ENCODE measurements at regions not wholly inside any gene's neighbourhood (a gene's known extent, or its start where the extent isn't known, plus 50 kb on each side); places are given as distances from the start of the nearest gene placed in this dataset.
A peak's percentile ranks its signal among the peaks of the same experiment; 100 is the strongest.

- no peaks in the 10 kb centered on the region for H3K36me3 ChIP-seq (ENCODE audit: control insufficient read depth, insufficient read depth, low read length)
- no peak for TF ChIP-seq CTCF (IDR thresholded peaks at IDR 0.05; ENCODE audit: insufficient read depth, low read length, severe bottlenecking)
- no peak for FAIRE-seq
- peak; percentile 7 for DNase-seq (ENCODE audit: low read depth)
- H3K27me3 ChIP-seq (ENCODE audit: control insufficient read depth, insufficient read depth, low read length): no peaks in the 10 kb centered on the region
- no peak overlapping the region for H3K4me3 ChIP-seq (ENCODE audit: low read depth, low read length)
These were observed 1729.1 kb downstream of the TP53TG3F start for GRCh38 chr16:35188288-35189155.

- no peaks in the 10 kb centered on the region for H3K27me3 ChIP-seq (ENCODE audit: control insufficient read depth, insufficient read depth, low read length)
- no peak for DNase-seq (ENCODE audit: low read depth)
- FAIRE-seq: no peak
- H3K4me3 ChIP-seq (ENCODE audit: low read depth, low read length): no peak overlapping the region
- H3K36me3 ChIP-seq (ENCODE audit: control insufficient read depth, insufficient read depth, low read length): no peaks in the 10 kb centered on the region
- TF ChIP-seq CTCF (IDR thresholded peaks at IDR 0.05; ENCODE audit: insufficient read depth, low read length, severe bottlenecking): no peak
These were observed 1733.6 kb downstream of the TP53TG3F start for GRCh38 chr16:35192993-35193392.

GRCh38 chr16:35193956-35194355, 1734.5 kb downstream of the TP53TG3F start:
- H3K4me3 ChIP-seq (ENCODE audit: low read depth, low read length): no peak overlapping the region
- DNase-seq (ENCODE audit: low read depth) (no peak), FAIRE-seq (no peak)
- H3K36me3 ChIP-seq (ENCODE audit: control insufficient read depth, insufficient read depth, low read length): no peaks in the 10 kb centered on the region
- no peak for TF ChIP-seq CTCF (IDR thresholded peaks at IDR 0.05; ENCODE audit: insufficient read depth, low read length, severe bottlenecking)
- H3K27me3 ChIP-seq (ENCODE audit: control insufficient read depth, insufficient read depth, low read length): no peaks in the 10 kb centered on the region

- Histone ChIP-seq H3K4me3 (ENCODE audit: low read depth, low read length) (no peak overlapping the region), H3K27me3 (ENCODE audit: control insufficient read depth, insufficient read depth, low read length) (no peaks in the 10 kb centered on the region), H3K36me3 (ENCODE audit: control insufficient read depth, insufficient read depth, low read length) (no peaks in the 10 kb centered on the region)
- DNase-seq (ENCODE audit: low read depth): no peak
- no peak for TF ChIP-seq CTCF (IDR thresholded peaks at IDR 0.05; ENCODE audit: insufficient read depth, low read length, severe bottlenecking)
- FAIRE-seq: peak; percentile 18
These were observed 1735.3 kb downstream of the TP53TG3F start for GRCh38 chr16:35194681-35195080.

GRCh38 chr16:35195173-35195863, 1735.9 kb downstream of the TP53TG3F start:
- DNase-seq (ENCODE audit: low read depth) (no peak), FAIRE-seq (no peak)
- no peaks in the 10 kb centered on the region for H3K36me3 ChIP-seq (ENCODE audit: control insufficient read depth, insufficient read depth, low read length)
- H3K27me3 ChIP-seq (ENCODE audit: control insufficient read depth, insufficient read depth, low read length): no peaks in the 10 kb centered on the region
- TF ChIP-seq CTCF (IDR thresholded peaks at IDR 0.05; ENCODE audit: insufficient read depth, low read length, severe bottlenecking): no peak
- H3K4me3 ChIP-seq (ENCODE audit: low read depth, low read length): no peak overlapping the region
